ENCODE measurements at regions not wholly inside any gene's neighbourhood (a gene's known extent, or its start where the extent isn't known, plus 50 kb on each side); places are given as distances from the start of the nearest gene placed in this dataset.
A peak's percentile ranks its signal among the peaks of the same experiment; 100 is the strongest.
"Not testable (repeated sequence)": the region's sequence is repeated elsewhere in the genome, so short reads cannot be mapped to it uniquely, and the experiment has no call there.

- DNase-seq (ENCODE audit: low spot score) = no peak
- no peak for ATAC-seq
- intact Hi-C loops (cut with DNase I) = no loop called here
These were observed 472.6 kb upstream of the KLHL29 start for GRCh38 chr2:22912398-22912797.

DNA sequence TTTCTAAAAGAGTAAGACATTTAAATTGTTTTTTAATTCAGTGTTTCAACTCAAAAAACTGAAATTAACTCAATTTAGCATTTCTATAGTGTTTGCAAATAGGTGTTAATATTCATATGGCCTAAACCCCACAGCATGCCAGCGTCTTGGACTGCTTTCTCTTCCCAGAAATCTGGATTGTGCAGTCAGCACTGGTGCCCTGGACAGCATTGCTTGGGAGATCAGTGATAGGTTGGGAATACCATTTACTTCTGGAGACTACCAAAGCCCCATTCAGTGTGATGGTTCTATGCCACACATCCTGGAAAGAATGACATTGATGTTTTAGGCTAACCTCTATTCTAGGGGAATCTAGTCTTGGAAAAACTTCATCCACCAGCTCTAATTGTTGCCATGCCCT is 455.0 kb upstream of the KLHL29 start:
- intact Hi-C loops (cut with DNase I) = no loop called here
- no peak for ATAC-seq

GRCh38 chr2:22930781-22931180 is 454.2 kb upstream of the KLHL29 start:
- DNase-seq (ENCODE audit: low spot score) = no peak

More for the DNA sequence above, 455.0 kb upstream of the KLHL29 start:
- no peak for DNase-seq (ENCODE audit: low spot score)

GRCh38 chr2:22932288-22932687 is 452.7 kb upstream of the KLHL29 start:
- ATAC-seq = no peak
- intact Hi-C loops (cut with DNase I) = no loop called here

More at GRCh38 chr2:22930781-22931180, 454.2 kb upstream of the KLHL29 start:
- ATAC-seq = no peak
- intact Hi-C loops (cut with DNase I) = no loop called here

DNA sequence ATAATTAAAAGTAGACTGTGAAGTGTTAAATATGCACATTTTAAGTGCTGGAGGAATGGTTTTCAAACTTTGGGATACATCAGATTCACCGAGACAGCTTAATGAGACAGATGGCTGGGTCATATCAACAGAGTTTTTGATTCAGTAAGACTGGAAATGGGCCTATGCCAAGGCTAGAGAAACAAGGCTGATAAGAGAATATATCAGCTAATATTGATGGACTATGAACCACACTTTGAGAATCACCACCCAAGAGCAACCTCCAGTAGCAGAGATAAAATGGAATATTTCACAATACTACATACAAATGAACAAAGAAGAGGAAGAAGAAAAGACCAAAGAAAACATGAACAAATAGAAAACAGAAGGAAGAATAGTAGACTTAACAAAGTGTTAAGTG is 450.2 kb upstream of the KLHL29 start:
- DNase-seq (ENCODE audit: low spot score) (no peak), ATAC-seq (no peak)
- intact Hi-C loops (cut with DNase I) = no loop called here

More at GRCh38 chr2:22932288-22932687, 452.7 kb upstream of the KLHL29 start:
- no peak for DNase-seq (ENCODE audit: low spot score)

- DNase-seq (ENCODE audit: low spot score) (no peak), ATAC-seq (no peak)
- intact Hi-C loops (cut with DNase I) = no loop called here
These were observed 442.5 kb upstream of the KLHL29 start for GRCh38 chr2:22942441-22942840.

DNA sequence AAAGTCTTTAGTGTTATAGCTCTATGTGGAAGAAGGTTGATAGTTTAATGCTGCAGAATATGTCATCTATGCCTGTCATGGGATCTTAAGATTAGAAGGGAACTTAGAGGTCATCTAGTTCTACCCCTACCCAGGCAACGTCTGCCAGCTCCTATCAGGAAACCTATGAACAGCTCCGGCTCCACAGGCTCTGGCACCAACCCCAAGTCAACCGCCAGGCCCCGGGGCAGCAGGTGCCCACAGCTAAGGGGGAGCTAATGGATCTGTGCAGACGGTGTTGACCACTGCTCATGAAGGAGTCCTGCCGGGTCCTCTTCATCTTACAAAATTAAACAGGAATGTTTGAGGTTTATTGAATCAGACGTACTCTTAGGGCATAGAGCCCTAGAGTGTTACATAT is 440.8 kb upstream of the KLHL29 start:
- DNase-seq (ENCODE audit: low spot score) (no peak), ATAC-seq (no peak)
- intact Hi-C loops (cut with DNase I) = no loop called here

- DNase-seq (ENCODE audit: low spot score) (no peak), ATAC-seq (no peak)
- intact Hi-C loops (cut with DNase I) = no loop called here
These were observed 438.4 kb upstream of the KLHL29 start for GRCh38 chr2:22946553-22946952.

DNA sequence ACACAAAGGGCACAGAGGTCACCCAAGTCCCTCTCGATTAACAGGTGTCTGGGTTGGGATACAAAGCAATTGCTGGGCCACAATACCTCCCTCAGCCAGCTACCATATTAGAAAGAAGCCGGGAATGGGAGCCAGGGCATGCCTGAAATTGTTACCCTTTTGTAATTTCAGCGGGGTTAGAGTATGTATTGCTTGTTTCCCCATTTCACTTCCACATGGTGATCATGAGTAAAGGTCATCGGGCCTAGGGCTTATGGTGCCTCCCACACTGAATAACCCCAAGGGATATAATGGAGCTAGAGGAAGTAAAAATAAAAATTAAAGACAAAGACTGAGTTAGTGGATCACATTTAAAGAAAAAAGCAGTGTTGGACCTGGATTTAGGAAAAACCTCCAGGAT is 437.2 kb upstream of the KLHL29 start:
- ATAC-seq = no peak
- intact Hi-C loops (cut with DNase I) = no loop called here
- no peak for DNase-seq (ENCODE audit: low spot score)

GRCh38 chr2:22950431-22950830 is 434.5 kb upstream of the KLHL29 start:
- ATAC-seq (no peak), DNase-seq (ENCODE audit: low spot score) (no peak)
- intact Hi-C loops (cut with DNase I) = no loop called here

- DNase-seq (ENCODE audit: low spot score) (no peak), ATAC-seq (peak; percentile 17)
- intact Hi-C loops (cut with DNase I) = no loop called here
These were observed 432.2 kb upstream of the KLHL29 start for GRCh38 chr2:22952656-22953225.

DNA sequence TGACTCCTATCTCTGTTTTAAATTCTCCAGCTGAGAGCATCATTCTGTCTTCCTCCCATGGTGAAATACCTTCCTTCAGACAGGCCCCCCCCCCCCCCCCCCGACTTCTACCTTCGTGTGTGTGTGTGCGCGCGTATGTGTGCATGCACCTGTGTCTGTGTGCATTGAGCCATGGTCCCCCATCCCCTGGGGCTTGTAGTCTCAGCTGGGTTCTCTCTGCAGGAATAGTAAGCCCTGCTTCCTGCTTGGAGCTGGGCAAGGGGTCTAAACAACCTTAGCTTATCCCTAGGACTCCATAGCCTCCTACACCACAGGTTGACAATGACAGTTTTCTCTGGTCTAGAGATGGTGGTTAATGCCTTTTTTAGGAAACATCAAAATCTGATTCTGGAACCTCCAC is 427.5 kb upstream of the KLHL29 start:
- intact Hi-C loops (cut with DNase I) = no loop called here
- ATAC-seq = no peak
- DNase-seq (ENCODE audit: low spot score) = no peak

DNA sequence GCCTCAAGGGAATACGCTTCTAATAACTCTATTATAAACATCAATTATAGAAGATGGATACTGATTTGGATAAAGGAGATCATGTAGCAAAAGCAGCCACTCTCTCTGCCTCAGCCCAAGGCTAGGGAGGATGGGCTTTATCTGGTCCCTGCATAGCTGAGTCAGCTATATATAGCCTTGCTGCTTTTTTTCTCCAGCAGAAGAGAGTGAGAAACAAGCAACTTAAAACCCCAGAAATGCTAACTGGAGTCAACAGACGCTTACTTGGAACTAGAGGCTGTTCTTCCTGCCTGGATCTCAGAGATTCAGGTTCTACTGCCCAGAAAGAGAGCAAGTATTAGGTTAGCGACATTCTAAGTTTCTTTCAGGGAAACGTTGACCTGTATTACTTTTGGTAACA is 426.7 kb upstream of the KLHL29 start:
- ATAC-seq (no peak), DNase-seq (ENCODE audit: low spot score) (no peak)
- intact Hi-C loops (cut with DNase I) = no loop called here

DNA sequence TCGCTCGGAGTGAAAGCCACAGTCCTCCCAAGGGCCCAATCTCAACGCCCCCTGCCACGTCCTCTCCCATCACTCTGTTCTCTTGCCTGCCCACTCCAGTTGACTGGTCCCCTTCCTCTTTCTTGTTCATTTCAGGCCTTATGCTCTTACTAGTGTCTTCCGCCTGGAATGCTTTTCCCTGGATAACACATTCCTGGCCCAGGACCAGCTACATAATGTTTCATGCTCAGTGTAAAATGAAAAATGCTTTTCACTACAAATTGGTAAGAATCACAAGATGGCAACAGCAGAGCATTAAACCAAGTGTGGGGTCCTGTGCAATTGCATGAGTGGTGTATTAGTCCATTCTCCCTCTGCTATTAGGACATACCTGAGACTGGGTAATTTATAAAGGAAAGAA is 417.2 kb upstream of the KLHL29 start:
- intact Hi-C loops (cut with DNase I) = no loop called here
- no peak for DNase-seq (ENCODE audit: low spot score)
- no peak for ATAC-seq

- intact Hi-C loops (cut with DNase I) = no loop called here
- ATAC-seq (no peak), DNase-seq (ENCODE audit: low spot score) (no peak)
These were observed 414.5 kb upstream of the KLHL29 start for GRCh38 chr2:22970284-22970975.

GRCh38 chr2:22970991-22971390 is 414.0 kb upstream of the KLHL29 start:
- ATAC-seq = no peak
- intact Hi-C loops (cut with DNase I) = no loop called here
- no peak for DNase-seq (ENCODE audit: low spot score)

- ATAC-seq (no peak), DNase-seq (ENCODE audit: low spot score) (no peak)
- intact Hi-C loops (cut with DNase I) = no loop called here
These were observed 403.2 kb upstream of the KLHL29 start for GRCh38 chr2:22981785-22982184.

GRCh38 chr2:22984152-22984551 is 400.8 kb upstream of the KLHL29 start:
- intact Hi-C loops (cut with DNase I); ATAC-seq; DNase-seq (ENCODE audit: low spot score): not testable (repeated sequence)

DNA sequence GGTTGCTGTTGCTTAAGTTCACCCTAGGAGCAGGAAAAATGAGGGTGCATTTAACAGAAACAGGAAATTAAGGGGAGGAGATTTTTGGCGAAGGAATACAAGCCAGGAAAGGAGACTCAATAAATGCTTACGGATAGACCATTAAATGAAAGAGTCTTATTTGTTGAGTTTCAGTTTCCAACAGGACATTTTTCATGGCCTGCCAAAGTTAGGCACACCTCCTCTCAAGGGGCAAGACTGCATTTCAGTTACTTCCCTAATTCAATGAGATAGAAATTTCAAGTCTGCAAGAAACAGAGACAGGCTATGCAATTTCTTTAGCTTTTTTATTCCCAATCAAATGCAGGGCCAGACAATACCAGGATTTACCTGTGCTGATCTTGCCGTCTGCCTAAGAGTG is 394.7 kb upstream of the KLHL29 start:
- intact Hi-C loops (cut with DNase I) = no loop called here
- ATAC-seq = no peak

DNA sequence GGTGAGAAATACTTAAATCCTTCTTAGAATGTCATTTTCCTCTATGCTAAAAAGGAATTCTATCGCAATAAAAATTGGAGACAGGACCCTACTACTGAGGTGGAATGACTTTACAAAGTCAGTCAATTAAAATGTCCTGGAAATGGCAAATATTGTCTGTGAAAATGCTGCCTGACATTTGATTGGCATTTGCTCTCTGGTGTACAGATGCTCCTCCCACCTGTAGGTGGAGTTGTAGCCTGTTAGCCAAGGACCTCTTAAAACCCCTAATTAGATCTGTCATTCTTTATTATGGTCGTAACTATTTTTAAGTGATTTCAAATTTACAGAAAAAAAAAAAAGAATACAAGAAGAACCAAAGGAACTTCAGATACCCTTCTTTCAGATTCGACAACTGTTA is 393.1 kb upstream of the KLHL29 start:
- intact Hi-C loops (cut with DNase I) = no loop called here
- DNase-seq (ENCODE audit: low spot score) = no peak
- ATAC-seq = no peak

More for the DNA sequence above, 394.7 kb upstream of the KLHL29 start:
- no peak for DNase-seq (ENCODE audit: low spot score)

DNA sequence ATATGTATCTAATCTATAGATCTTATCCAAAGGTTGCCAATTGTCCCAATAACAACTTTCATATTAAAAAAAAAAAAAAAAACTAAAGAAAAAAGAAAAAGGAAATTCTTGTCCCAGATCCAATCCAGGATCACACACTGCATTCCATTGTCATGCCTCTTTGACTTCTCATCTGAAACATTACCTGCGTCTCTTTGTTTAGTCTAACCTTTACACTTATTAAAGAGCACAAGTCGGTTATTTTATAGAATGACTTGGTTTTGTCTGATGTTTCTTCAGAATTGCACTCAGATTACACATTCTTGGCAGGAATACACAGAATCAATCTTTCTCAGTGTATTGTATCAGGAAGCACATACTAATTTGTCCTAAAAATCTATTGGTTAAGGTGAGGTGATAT is 392.5 kb upstream of the KLHL29 start:
- intact Hi-C loops (cut with DNase I) = no loop called here
- DNase-seq (ENCODE audit: low spot score) = no peak
- no peak for ATAC-seq

All from sciatic nerve (tissue), 2 donors.